NCI-H2227 (cell line): ENCODE measurements at regions not wholly inside any gene's neighbourhood (a gene's known extent, or its start where the extent isn't known, plus 50 kb on each side); places are given as distances from the start of the nearest gene placed in this dataset.
"Not testable (repeated sequence)": the region's sequence is repeated elsewhere in the genome, so short reads cannot be mapped to it uniquely, and the experiment has no call there.

Source experiments
- DNase-seq: peaks from one replicate; lab custom pipeline; 2025; ENCODE audit not compliant: unreplicated experiment; lab: John Stamatoyannopoulos, UW

DNA sequence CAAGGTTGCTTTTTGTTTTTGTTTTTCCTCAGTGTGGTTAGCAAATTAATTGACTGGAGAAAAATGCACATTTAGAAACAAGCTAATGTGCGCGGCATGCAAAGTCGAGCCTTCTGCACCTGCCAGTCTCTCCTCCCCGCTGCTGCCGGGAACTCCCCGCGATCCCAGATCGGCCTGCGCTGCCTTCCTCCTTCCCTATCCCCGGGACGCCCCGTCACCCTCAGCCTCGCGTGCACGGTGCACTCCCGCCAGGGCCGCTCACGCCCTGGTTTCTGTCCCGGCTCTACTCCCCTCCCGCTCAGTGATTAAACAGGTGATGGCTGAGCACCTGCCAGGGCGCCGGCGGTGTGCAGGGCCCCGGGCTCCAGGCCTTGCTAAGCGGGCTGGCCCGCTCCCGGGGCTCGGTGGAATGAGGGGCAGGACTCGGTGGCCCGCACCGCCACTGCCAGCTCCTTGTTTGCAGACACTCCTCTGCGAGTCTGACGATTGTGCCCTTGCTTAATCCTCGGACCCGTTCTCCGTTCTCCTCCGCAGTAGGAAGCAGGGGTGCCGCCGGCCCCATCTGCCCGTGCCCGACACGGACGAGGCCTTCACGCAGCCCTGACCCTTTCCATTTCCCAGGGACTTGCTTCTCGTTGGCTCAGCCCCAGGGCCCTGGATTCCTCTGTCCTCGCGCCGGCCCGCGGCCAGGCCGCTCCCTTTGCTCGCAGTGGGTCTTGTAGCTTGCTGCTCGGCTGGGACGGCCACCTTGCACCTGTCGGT lies 143.4 kb downstream of the TRIML1 start:
- no peak for DNase-seq

GRCh38 chr4:188287169-188287894 lies 148.1 kb downstream of the TRIML1 start:
- DNase-seq = no peak

- DNase-seq = no peak
Observed at GRCh38 chr4:188289531-188290125, 150.4 kb downstream of the TRIML1 start.

DNA sequence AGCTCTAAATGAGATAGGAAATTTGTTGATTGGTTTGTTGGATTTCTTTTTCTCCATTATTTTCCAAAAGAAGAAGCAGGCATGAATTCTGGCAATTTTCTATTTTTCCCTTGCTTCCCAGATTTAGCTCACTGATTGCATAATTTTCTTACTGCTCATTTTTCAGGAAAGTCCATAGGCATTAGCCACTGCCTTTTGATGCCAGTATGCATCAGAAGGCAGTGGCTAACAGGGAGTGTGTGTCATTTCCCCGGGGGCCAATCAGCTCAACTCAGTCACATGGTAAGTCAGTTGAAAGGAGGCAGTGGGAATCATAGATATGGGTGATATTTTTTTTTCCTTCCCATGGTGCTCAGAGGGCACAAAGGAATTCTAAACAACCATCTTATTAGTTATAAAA lies 156.7 kb downstream of the TRIML1 start:
- no peak for DNase-seq

- DNase-seq = no peak
Observed at GRCh38 chr4:188296331-188296730, 157.1 kb downstream of the TRIML1 start.

GRCh38 chr4:188297873-188298272 lies 158.6 kb downstream of the TRIML1 start:
- DNase-seq = no peak

DNA sequence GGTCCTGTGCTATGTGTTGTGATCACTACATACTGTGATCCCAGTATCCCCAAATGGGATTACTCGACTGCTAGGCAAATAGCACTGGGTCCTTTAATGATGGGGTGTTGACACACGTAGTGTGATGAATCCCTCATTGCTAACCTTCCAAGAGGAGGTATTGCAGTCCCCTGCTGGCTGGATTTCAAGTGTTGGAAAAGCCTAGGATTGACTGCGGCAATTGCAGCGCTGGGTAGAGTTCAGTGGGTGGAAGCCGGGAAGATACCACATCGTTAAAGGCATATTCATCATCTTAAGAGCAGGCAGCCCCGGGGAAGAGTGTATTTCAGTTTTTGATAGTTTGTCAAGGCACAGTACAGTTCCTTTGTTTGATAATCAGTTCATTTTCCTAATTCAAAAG lies 159.9 kb downstream of the TRIML1 start:
- DNase-seq = no peak

- DNase-seq = no peak
Observed at GRCh38 chr4:188300385-188300784, 161.1 kb downstream of the TRIML1 start.

GRCh38 chr4:188305690-188306089 lies 166.4 kb downstream of the TRIML1 start:
- DNase-seq = no peak

GRCh38 chr4:188307591-188307990 lies 168.3 kb downstream of the TRIML1 start:
- no peak for DNase-seq

GRCh38 chr4:188308142-188308541 lies 168.9 kb downstream of the TRIML1 start:
- no peak for DNase-seq

- DNase-seq = no peak
Observed at GRCh38 chr4:188316391-188316790, 177.2 kb downstream of the TRIML1 start.

- no peak for DNase-seq
Observed at GRCh38 chr4:188328966-188329365, 189.7 kb downstream of the TRIML1 start.

DNA sequence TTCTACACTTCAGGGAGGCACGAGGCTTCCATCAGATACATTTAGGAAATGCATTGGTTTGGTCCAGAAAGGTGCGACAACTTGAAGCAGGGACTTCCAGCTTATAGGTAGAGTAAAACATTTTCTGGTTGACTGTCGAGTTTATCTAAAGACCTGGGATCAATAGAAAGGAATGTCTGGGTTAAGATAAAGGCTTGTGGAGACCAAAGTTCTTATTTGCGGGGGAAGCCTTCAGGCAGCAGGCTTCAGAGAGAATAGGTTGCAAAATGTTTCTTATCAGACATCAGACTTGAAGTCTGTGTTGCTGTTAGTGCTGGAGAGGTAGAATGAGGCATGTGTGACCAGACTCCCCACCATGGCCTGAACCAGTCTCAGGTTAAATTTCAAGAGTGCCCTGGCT lies 190.3 kb downstream of the TRIML1 start:
- no peak for DNase-seq

DNA sequence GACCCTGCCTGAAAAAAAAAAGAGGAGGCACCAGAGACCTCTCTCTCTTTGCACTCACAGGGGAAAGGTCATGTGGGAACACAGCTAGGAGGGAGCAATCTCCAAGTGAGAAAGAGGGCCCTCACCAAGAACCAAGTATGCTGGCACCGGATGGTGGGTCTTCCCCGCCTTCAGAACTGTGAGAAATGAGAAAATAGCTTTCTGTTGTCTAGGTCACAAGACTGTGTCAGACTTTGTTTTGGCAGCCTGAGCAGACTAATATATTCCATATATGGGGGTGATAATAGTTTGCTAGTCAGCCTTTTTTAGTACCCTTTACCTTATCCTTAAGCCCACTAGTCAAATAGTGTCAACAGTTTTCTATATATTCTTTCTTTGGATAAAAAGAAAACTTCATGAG lies 193.0 kb downstream of the TRIML1 start:
- DNase-seq = no peak

GRCh38 chr4:188336891-188337290 lies 197.7 kb downstream of the TRIML1 start:
- DNase-seq = no peak

- no peak for DNase-seq
Observed at GRCh38 chr4:188341428-188341827, 202.2 kb downstream of the TRIML1 start.

DNA sequence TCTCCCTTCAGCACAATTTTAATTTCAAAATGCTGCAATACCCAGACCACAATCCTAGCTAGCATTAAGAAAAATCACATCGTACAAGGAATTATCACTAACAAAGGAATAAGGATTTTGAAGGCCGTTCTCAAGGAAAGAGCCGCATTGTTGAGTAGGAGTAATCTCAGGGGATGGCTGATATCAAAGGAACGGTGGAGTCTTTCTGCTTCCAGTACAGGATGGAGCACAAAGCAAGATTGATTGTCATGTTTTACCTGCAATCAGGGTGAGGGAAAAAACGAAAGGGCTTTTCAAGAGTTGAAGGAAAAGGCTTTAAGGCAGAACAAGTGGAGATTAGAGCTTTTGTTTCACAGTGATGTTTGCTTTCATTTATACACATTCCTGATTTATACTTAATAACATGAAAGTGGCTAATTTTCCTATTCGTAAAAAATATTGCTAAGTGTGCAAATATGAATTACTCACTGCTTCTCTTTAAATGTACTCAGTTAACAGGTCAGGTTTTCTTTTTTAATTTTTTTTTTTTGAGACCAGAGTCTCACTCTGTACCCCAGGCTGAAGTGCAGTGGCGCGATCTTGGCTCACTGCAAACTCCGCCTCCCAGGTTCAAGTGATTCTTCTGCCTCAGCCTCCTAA lies 207.0 kb downstream of the TRIML1 start:
- DNase-seq = no peak

- no peak for DNase-seq
Observed at GRCh38 chr4:188347339-188347738, 208.1 kb downstream of the TRIML1 start.

- DNase-seq = not testable (repeated sequence)
Observed at GRCh38 chr4:188349569-188349968, 210.3 kb downstream of the TRIML1 start.

GRCh38 chr4:188363196-188363595 lies 224.0 kb downstream of the TRIML1 start:
- DNase-seq = no peak

- no peak for DNase-seq
Observed at GRCh38 chr4:188370777-188371176, 231.5 kb downstream of the TRIML1 start.
